ENCODE measurements at regions not wholly inside any gene's neighbourhood (a gene's known extent, or its start where the extent isn't known, plus 50 kb on each side); places are given as distances from the start of the nearest gene placed in this dataset.
"Not testable (repeated sequence)": the region's sequence is repeated elsewhere in the genome, so short reads cannot be mapped to it uniquely, and the experiment has no call there.

- Histone ChIP-seq H3K9me3 (no peaks in the 10 kb centered on the region), H3K4me1 (no peaks in the 10 kb centered on the region), H3K27ac (no peak overlapping the region), H3K36me3 (no peaks in the 10 kb centered on the region), H3K27me3 (no peaks in the 10 kb centered on the region), H3K4me3 (no peak overlapping the region)
- no peak for DNase-seq
- intact Hi-C loops (cut with DNase I; ENCODE audit: low total_unique reads) = no loop called here
- TF ChIP-seq CTCF (IDR thresholded peaks at IDR 0.05) = no peak
These were observed 79.9 kb upstream of the ADGRG2 start for GRCh38 chrX:19202171-19202570.

- Histone ChIP-seq H3K36me3 (no peaks in the 10 kb centered on the region), H3K9me3 (no peaks in the 10 kb centered on the region), H3K4me1 (no peaks in the 10 kb centered on the region), H3K4me3 (no peak overlapping the region), H3K27ac (no peak overlapping the region), H3K27me3 (no peaks in the 10 kb centered on the region)
- no peak for TF ChIP-seq CTCF (IDR thresholded peaks at IDR 0.05)
- intact Hi-C loops (cut with DNase I; ENCODE audit: low total_unique reads) = no loop called here
- no peak for DNase-seq
These were observed 82.4 kb upstream of the ADGRG2 start for GRCh38 chrX:19204636-19205035.

GRCh38 chrX:19212037-19212436 is 89.8 kb upstream of the ADGRG2 start:
- no peaks in the 10 kb centered on the region for H3K4me1 ChIP-seq
- H3K36me3 ChIP-seq = no peaks in the 10 kb centered on the region
- H3K4me3 ChIP-seq = no peak overlapping the region
- intact Hi-C loops (cut with DNase I; ENCODE audit: low total_unique reads) = no loop called here
- H3K27me3 ChIP-seq = no peaks in the 10 kb centered on the region
- DNase-seq = no peak
- TF ChIP-seq CTCF (IDR thresholded peaks at IDR 0.05) = no peak
- H3K27ac ChIP-seq = no peak overlapping the region
- H3K9me3 ChIP-seq = no peaks in the 10 kb centered on the region

- TF ChIP-seq CTCF (IDR thresholded peaks at IDR 0.05) = no peak
- Histone ChIP-seq H3K27me3 (no peaks in the 10 kb centered on the region), H3K27ac (no peak overlapping the region), H3K9me3 (no peaks in the 10 kb centered on the region), H3K4me1 (no peaks in the 10 kb centered on the region), H3K36me3 (no peaks in the 10 kb centered on the region), H3K4me3 (no peak overlapping the region)
- no peak for DNase-seq
- intact Hi-C loops (cut with DNase I; ENCODE audit: low total_unique reads) = no loop called here
These were observed 91.4 kb upstream of the ADGRG2 start for GRCh38 chrX:19213610-19214152.

- no peaks in the 10 kb centered on the region for H3K4me1 ChIP-seq
- TF ChIP-seq CTCF (IDR thresholded peaks at IDR 0.05) = no peak
- no peaks in the 10 kb centered on the region for H3K9me3 ChIP-seq
- H3K27ac ChIP-seq = no peak overlapping the region
- no peaks in the 10 kb centered on the region for H3K36me3 ChIP-seq
- H3K27me3 ChIP-seq = no peaks in the 10 kb centered on the region
- no peak overlapping the region for H3K4me3 ChIP-seq
- intact Hi-C loops (cut with DNase I; ENCODE audit: low total_unique reads) = no loop called here
- DNase-seq = no peak
These were observed 92.0 kb upstream of the ADGRG2 start for GRCh38 chrX:19214311-19214710.

GRCh38 chrX:19225909-19226308 is 103.6 kb upstream of the ADGRG2 start:
- no peak for DNase-seq
- Histone ChIP-seq H3K9me3 (no peaks in the 10 kb centered on the region), H3K4me1 (no peaks in the 10 kb centered on the region), H3K27me3 (no peaks in the 10 kb centered on the region), H3K4me3 (no peak overlapping the region), H3K36me3 (no peaks in the 10 kb centered on the region), H3K27ac (no peak overlapping the region)
- TF ChIP-seq CTCF (IDR thresholded peaks at IDR 0.05) = no peak
- intact Hi-C loops (cut with DNase I; ENCODE audit: low total_unique reads) = no loop called here

- H3K27ac ChIP-seq; H3K4me3 ChIP-seq; H3K36me3 ChIP-seq; H3K4me1 ChIP-seq; DNase-seq; intact Hi-C loops (cut with DNase I; ENCODE audit: low total_unique reads); H3K9me3 ChIP-seq; H3K27me3 ChIP-seq: not testable (repeated sequence)
These were observed 107.6 kb upstream of the ADGRG2 start for GRCh38 chrX:19229896-19230295.
